GM23338 (cell line): ENCODE measurements at regions not wholly inside any gene's neighbourhood (a gene's known extent, or its start where the extent isn't known, plus 50 kb on each side); places are given as distances from the start of the nearest gene placed in this dataset.

ENCODE experiments used
- ATAC-seq: fragments of 200-7000 bp; cut with Tn5 transposase; 3 replicates; pipeline ENCODE4 v1.9.1; 2020
- DNase-seq: peaks from one replicate; pipeline ENCODE4 v3.0.0-alpha.2; 2015; ENCODE audit warnings: low spot score
- H2AFZ ChIP-seq: fragments of 200-600 bp; sonication (generic); 2 replicates; pipeline ENCODE4 v1.8.0; 2016; ENCODE audit warnings: antibody characterized with exemption, mild to moderate bottlenecking, moderate library complexity
- H3F3A ChIP-seq: fragments of 200-600 bp; sonication (generic); replicated peaks from 2 replicates; pipeline ENCODE4 v1.8.0; 2017; ENCODE audit warnings: antibody characterized with exemption, mixed run types, low read depth
- H3K27ac ChIP-seq: fragments of 200-600 bp; sonication (generic); 2 replicates; pipeline ENCODE4 v1.6.1; 2016; ENCODE audit warnings: low read depth
- H3K27me3 ChIP-seq: fragments of 200-600 bp; sonication (generic); 2 replicates; pipeline ENCODE4 v1.8.0; 2016; ENCODE audit warnings: mild to moderate bottlenecking, mixed run types, moderate library complexity; ENCODE audit not compliant: insufficient read depth
- H3K36me3 ChIP-seq: fragments of 200-600 bp; sonication (generic); 2 replicates; pipeline ENCODE4 v1.8.0; 2016; ENCODE audit warnings: mild to moderate bottlenecking; ENCODE audit not compliant: insufficient read depth
- H3K4me1 ChIP-seq: fragments of 200-600 bp; sonication (generic); 2 replicates; pipeline ENCODE4 v1.8.0; 2016; ENCODE audit warnings: mild to moderate bottlenecking, moderate library complexity; ENCODE audit not compliant: insufficient read depth
- H3K4me2 ChIP-seq: fragments of 200-600 bp; sonication (generic); 2 replicates; pipeline ENCODE4 v1.7.1; 2017; ENCODE audit warnings: mixed run types
- H3K4me3 ChIP-seq: fragments of 200-600 bp; sonication (generic); 2 replicates; pipeline ENCODE4 v1.6.1; 2016; ENCODE audit warnings: mixed run types
- H3K79me2 ChIP-seq: fragments of 200-600 bp; sonication (generic); replicated peaks from 2 replicates; pipeline ENCODE4 v1.8.0; 2017; ENCODE audit warnings: mild to moderate bottlenecking; ENCODE audit not compliant: insufficient read depth
- H3K9me2 ChIP-seq: fragments of 200-600 bp; sonication (generic); 2 replicates; pipeline ENCODE4 v1.8.0; 2017; ENCODE audit not compliant: insufficient read depth
- H4K20me1 ChIP-seq: fragments of 200-600 bp; sonication (generic); replicated peaks from 2 replicates; pipeline ENCODE4 v1.8.0; 2017; ENCODE audit warnings: mild to moderate bottlenecking; ENCODE audit not compliant: insufficient read depth
- H3K27ac Mint-ChIP-seq: 2 replicates; pipeline ENCODE4 v1.8.0; 2020; ENCODE audit warnings: inconsistent platforms, mild to moderate bottlenecking, moderate library complexity, mixed read lengths
- H3K27me3 Mint-ChIP-seq: 3 replicates; pipeline ENCODE4 v1.8.0; 2022; ENCODE audit warnings: low read depth, mild to moderate bottlenecking, moderate library complexity, mixed read lengths, inconsistent platforms; ENCODE audit not compliant: insufficient read depth, poor library complexity
- H3K36me3 Mint-ChIP-seq: 3 replicates; pipeline ENCODE4 v1.8.0; 2021; ENCODE audit warnings: low read depth, mild to moderate bottlenecking, inconsistent platforms, moderate library complexity, mixed read lengths
- H3K4me1 Mint-ChIP-seq: 3 replicates; pipeline ENCODE4 v1.8.0; 2020; ENCODE audit warnings: mild to moderate bottlenecking, inconsistent platforms, mixed read lengths
- H3K4me3 Mint-ChIP-seq: 3 replicates; pipeline ENCODE4 v1.8.0; 2021; ENCODE audit warnings: moderate library complexity, mild to moderate bottlenecking, inconsistent platforms, mixed read lengths
- H3K9me3 Mint-ChIP-seq: 3 replicates; pipeline ENCODE4 v1.8.0; 2020; ENCODE audit warnings: moderate library complexity, mild to moderate bottlenecking, inconsistent platforms, mixed read lengths
- EZH2 ChIP-seq: fragments of 200-600 bp; sonication (generic); IDR thresholded peaks from one replicate; pipeline ENCODE4 v1.8.0; 2017; ENCODE audit warnings: antibody characterized with exemption, mild to moderate bottlenecking, low read depth; ENCODE audit not compliant: unreplicated experiment
- JUNB ChIP-seq: IDR thresholded peaks from one replicate; pipeline ENCODE4 v1.6.1; 2016; ENCODE audit warnings: antibody characterized with exemption; ENCODE audit not compliant: unreplicated experiment
- NANOG ChIP-seq: IDR thresholded peaks from 2 replicates; pipeline ENCODE4 v1.6.1; 2016; ENCODE audit warnings: antibody characterized with exemption, borderline replicate concordance
- POLR2AphosphoS5 ChIP-seq: IDR thresholded peaks from 2 replicates; pipeline ENCODE4 v1.6.1; 2016; ENCODE audit warnings: antibody characterized with exemption, low read depth
- STAT1 ChIP-seq: IDR thresholded peaks from one replicate; pipeline ENCODE4 v1.6.1; 2016; ENCODE audit warnings: antibody characterized with exemption; ENCODE audit not compliant: unreplicated experiment
- ZNF114 ChIP-seq: fragments of 250-450 bp; sonication (Bioruptor Pico); IDR thresholded peaks from 2 replicates; pipeline ENCODE4 v1.5.0; 2020; ENCODE audit warnings: mild to moderate bottlenecking, moderate library complexity
- ZNF331 ChIP-seq: fragments of 250-450 bp; sonication (Bioruptor Pico); IDR thresholded peaks from 2 replicates; pipeline ENCODE4 v1.5.0; 2020; ENCODE audit warnings: low read depth, mild to moderate bottlenecking, moderate library complexity
- TF ChIP-seq, protein P1 (sequence below): IDR thresholded peaks from one replicate; pipeline ENCODE4 v1.6.1; 2018; ENCODE audit warnings: antibody characterized with exemption; ENCODE audit not compliant: unreplicated experiment
- TF ChIP-seq, protein P2 (sequence below): IDR thresholded peaks from 2 replicates; pipeline ENCODE4 v1.6.1; 2016; ENCODE audit warnings: antibody characterized with exemption
- TF ChIP-seq, protein P3 (sequence below): fragments of 250-450 bp; sonication (Bioruptor Pico); IDR thresholded peaks from 2 replicates; pipeline ENCODE4 v1.5.0; 2020; ENCODE audit warnings: mild to moderate bottlenecking, moderate library complexity
- TF ChIP-seq, protein P4 (sequence below), 2 experiments: fragments of 200-600 bp in 1 of 2; sonication (generic) in 1 of 2; conservative IDR thresholded peaks; 2 replicates each; pipeline versions ENCODE4 v1.5.1 to v1.6.1; 2016 to 2017; ENCODE audit warnings: antibody characterized with exemption in 2 of 2, low read depth in 2 of 2, mild to moderate bottlenecking in 2 of 2, moderate library complexity in 1 of 2

DNA sequence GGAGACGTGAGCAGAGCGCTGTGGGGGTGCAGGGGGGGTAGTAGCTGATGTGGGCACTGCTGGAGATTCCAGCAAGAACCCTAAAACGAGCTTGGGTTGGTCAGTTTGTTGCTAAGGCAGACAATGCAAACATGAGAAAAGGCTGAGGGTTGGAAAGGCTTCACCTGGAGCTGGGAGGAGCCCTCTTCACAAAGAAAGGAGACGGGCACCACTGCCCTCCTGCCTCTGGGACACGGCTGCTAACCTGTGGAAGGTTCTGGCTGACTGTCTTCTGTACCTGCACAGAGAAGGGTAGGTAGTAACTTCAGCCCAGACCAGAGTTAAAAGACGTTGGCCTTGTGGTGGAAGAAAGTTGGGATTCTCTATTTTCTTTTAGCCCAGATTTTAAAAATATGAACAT, 108.7 kb downstream of the SUCLA2 start:
- no peak overlapping the region for H3K27ac ChIP-seq
- no peaks in the 10 kb centered on the region for H3K79me2 ChIP-seq
- Mint-ChIP-seq H3K27me3 (peaks cover 4% of the 10 kb centered on the region), H3K4me1 (peaks cover under 1% of the 10 kb centered on the region; the same call in 2 of the 3 replicates), H3K36me3 (no peaks in the 10 kb centered on the region), H3K4me3 (no peak overlapping the region), H3K27ac (no peak overlapping the region), H3K9me3 (no peaks in the 10 kb centered on the region)
- H2AFZ ChIP-seq: no peak overlapping the region
- no peaks in the 10 kb centered on the region for H3K36me3 ChIP-seq
- ATAC-seq: peak; percentile 56; the same call in 2 of the 3 replicates
- no peaks in the 10 kb centered on the region for H3F3A ChIP-seq
- DNase-seq: no peak
- no peak overlapping the region for H3K4me2 ChIP-seq
- no peaks in the 10 kb centered on the region for H4K20me1 ChIP-seq
- no peak overlapping the region for H3K4me3 ChIP-seq
- no peaks in the 10 kb centered on the region for H3K27me3 ChIP-seq
- TF ChIP-seq, protein P1, sequence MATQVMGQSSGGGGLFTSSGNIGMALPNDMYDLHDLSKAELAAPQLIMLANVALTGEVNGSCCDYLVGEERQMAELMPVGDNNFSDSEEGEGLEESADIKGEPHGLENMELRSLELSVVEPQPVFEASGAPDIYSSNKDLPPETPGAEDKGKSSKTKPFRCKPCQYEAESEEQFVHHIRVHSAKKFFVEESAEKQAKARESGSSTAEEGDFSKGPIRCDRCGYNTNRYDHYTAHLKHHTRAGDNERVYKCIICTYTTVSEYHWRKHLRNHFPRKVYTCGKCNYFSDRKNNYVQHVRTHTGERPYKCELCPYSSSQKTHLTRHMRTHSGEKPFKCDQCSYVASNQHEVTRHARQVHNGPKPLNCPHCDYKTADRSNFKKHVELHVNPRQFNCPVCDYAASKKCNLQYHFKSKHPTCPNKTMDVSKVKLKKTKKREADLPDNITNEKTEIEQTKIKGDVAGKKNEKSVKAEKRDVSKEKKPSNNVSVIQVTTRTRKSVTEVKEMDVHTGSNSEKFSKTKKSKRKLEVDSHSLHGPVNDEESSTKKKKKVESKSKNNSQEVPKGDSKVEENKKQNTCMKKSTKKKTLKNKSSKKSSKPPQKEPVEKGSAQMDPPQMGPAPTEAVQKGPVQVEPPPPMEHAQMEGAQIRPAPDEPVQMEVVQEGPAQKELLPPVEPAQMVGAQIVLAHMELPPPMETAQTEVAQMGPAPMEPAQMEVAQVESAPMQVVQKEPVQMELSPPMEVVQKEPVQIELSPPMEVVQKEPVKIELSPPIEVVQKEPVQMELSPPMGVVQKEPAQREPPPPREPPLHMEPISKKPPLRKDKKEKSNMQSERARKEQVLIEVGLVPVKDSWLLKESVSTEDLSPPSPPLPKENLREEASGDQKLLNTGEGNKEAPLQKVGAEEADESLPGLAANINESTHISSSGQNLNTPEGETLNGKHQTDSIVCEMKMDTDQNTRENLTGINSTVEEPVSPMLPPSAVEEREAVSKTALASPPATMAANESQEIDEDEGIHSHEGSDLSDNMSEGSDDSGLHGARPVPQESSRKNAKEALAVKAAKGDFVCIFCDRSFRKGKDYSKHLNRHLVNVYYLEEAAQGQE: no peak
- TF ChIP-seq, protein P2, sequence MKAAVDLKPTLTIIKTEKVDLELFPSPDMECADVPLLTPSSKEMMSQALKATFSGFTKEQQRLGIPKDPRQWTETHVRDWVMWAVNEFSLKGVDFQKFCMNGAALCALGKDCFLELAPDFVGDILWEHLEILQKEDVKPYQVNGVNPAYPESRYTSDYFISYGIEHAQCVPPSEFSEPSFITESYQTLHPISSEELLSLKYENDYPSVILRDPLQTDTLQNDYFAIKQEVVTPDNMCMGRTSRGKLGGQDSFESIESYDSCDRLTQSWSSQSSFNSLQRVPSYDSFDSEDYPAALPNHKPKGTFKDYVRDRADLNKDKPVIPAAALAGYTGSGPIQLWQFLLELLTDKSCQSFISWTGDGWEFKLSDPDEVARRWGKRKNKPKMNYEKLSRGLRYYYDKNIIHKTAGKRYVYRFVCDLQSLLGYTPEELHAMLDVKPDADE: no peak
- TF ChIP-seq NANOG (no peak), EZH2 (no peak), STAT1 (no peak), ZNF114 (CRISPR knock-in tag) (no peak), POLR2AphosphoS5 (no peak), JUNB (no peak), ZNF331 (CRISPR knock-in tag) (no peak)
- TF ChIP-seq, protein P3, sequence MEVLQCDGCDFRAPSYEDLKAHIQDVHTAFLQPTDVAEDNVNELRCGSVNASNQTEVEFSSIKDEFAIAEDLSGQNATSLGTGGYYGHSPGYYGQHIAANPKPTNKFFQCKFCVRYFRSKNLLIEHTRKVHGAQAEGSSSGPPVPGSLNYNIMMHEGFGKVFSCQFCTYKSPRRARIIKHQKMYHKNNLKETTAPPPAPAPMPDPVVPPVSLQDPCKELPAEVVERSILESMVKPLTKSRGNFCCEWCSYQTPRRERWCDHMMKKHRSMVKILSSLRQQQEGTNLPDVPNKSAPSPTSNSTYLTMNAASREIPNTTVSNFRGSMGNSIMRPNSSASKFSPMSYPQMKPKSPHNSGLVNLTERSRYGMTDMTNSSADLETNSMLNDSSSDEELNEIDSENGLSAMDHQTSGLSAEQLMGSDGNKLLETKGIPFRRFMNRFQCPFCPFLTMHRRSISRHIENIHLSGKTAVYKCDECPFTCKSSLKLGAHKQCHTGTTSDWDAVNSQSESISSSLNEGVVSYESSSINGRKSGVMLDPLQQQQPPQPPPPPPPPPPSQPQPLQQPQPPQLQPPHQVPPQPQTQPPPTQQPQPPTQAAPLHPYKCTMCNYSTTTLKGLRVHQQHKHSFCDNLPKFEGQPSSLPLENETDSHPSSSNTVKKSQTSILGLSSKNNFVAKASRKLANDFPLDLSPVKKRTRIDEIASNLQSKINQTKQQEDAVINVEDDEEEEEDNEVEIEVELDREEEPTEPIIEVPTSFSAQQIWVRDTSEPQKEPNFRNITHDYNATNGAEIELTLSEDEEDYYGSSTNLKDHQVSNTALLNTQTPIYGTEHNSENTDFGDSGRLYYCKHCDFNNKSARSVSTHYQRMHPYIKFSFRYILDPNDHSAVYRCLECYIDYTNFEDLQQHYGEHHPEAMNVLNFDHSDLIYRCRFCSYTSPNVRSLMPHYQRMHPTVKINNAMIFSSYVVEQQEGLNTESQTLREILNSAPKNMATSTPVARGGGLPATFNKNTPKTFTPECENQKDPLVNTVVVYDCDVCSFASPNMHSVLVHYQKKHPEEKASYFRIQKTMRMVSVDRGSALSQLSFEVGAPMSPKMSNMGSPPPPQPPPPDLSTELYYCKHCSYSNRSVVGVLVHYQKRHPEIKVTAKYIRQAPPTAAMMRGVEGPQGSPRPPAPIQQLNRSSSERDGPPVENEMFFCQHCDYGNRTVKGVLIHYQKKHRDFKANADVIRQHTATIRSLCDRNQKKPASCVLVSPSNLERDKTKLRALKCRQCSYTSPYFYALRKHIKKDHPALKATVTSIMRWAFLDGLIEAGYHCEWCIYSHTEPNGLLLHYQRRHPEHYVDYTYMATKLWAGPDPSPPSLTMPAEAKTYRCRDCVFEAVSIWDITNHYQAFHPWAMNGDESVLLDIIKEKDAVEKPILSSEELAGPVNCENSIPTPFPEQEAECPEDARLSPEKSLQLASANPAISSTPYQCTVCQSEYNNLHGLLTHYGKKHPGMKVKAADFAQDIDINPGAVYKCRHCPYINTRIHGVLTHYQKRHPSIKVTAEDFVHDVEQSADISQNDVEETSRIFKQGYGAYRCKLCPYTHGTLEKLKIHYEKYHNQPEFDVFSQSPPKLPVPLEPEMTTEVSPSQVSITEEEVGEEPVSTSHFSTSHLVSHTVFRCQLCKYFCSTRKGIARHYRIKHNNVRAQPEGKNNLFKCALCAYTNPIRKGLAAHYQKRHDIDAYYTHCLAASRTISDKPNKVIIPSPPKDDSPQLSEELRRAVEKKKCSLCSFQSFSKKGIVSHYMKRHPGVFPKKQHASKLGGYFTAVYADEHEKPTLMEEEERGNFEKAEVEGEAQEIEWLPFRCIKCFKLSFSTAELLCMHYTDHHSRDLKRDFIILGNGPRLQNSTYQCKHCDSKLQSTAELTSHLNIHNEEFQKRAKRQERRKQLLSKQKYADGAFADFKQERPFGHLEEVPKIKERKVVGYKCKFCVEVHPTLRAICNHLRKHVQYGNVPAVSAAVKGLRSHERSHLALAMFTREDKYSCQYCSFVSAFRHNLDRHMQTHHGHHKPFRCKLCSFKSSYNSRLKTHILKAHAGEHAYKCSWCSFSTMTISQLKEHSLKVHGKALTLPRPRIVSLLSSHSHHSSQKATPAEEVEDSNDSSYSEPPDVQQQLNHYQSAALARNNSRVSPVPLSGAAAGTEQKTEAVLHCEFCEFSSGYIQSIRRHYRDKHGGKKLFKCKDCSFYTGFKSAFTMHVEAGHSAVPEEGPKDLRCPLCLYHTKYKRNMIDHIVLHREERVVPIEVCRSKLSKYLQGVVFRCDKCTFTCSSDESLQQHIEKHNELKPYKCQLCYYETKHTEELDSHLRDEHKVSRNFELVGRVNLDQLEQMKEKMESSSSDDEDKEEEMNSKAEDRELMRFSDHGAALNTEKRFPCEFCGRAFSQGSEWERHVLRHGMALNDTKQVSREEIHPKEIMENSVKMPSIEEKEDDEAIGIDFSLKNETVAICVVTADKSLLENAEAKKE (CRISPR knock-in tag): no peak
- TF ChIP-seq, protein P4, sequence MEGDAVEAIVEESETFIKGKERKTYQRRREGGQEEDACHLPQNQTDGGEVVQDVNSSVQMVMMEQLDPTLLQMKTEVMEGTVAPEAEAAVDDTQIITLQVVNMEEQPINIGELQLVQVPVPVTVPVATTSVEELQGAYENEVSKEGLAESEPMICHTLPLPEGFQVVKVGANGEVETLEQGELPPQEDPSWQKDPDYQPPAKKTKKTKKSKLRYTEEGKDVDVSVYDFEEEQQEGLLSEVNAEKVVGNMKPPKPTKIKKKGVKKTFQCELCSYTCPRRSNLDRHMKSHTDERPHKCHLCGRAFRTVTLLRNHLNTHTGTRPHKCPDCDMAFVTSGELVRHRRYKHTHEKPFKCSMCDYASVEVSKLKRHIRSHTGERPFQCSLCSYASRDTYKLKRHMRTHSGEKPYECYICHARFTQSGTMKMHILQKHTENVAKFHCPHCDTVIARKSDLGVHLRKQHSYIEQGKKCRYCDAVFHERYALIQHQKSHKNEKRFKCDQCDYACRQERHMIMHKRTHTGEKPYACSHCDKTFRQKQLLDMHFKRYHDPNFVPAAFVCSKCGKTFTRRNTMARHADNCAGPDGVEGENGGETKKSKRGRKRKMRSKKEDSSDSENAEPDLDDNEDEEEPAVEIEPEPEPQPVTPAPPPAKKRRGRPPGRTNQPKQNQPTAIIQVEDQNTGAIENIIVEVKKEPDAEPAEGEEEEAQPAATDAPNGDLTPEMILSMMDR (conservative IDR thresholded peaks at IDR 0.05; ENCODE audit: low read depth in 2 of 2): no peak
- H3K9me2 ChIP-seq: no peaks in the 10 kb centered on the region
- H3K4me1 ChIP-seq: no peaks in the 10 kb centered on the region
